Heart left ventricle (tissue), 16 donors: ENCODE measurements at regions not wholly inside any gene's neighbourhood (a gene's known extent, or its start where the extent isn't known, plus 50 kb on each side); places are given as distances from the start of the nearest gene placed in this dataset.
"Not testable (repeated sequence)": the region's sequence is repeated elsewhere in the genome, so short reads cannot be mapped to it uniquely, and the experiment has no call there.

ENCODE experiments used
- ATAC-seq, 4 donors: fragments of 200-7000 bp; cut with Tn5 transposase; one replicate each; pipeline ENCODE4 v1.9.1; 2020 to 2022; ENCODE audit warnings: moderate library complexity in 4 of 4, mild to moderate bottlenecking in 3 of 4, moderate number of reproducible peaks in 1 of 4
- DNase-seq, 5 donors: peaks; one replicate each; pipeline ENCODE4 v3.0.0-alpha.2; 2020
- H3K27ac ChIP-seq, 12 donors: fragments of 200-600 bp; sonication (generic) in 4 of 12; one replicate each; pipeline versions ENCODE4 v1.5.0 to v1.8.0; 2016 to 2022; ENCODE audit warnings: mild to moderate bottlenecking in 2 of 12
- H3K27me3 ChIP-seq, 9 donors: fragments of 200-600 bp; sonication (generic) in 2 of 9; one replicate each; pipeline versions ENCODE4 v1.5.1 to v1.8.0; 2016 to 2022; ENCODE audit warnings: mild to moderate bottlenecking in 3 of 9
- H3K36me3 ChIP-seq, 9 donors: fragments of 200-600 bp; sonication (generic) in 2 of 9; one replicate each; pipeline versions ENCODE4 v1.5.0 to v1.8.0; 2018 to 2022; ENCODE audit warnings: mild to moderate bottlenecking in 2 of 9
- H3K4me1 ChIP-seq, 12 donors: fragments of 200-600 bp; sonication (generic) in 4 of 12; one replicate each; pipeline versions ENCODE4 v1.5.0 to v1.8.0; 2016 to 2022; ENCODE audit warnings: mild to moderate bottlenecking in 3 of 12
- H3K4me3 ChIP-seq, 12 donors: fragments of 200-600 bp; sonication (generic) in 4 of 12; one replicate each; pipeline versions ENCODE4 v1.5.0 to v1.8.0; 2017 to 2022; ENCODE audit warnings: mild to moderate bottlenecking in 9 of 12, moderate library complexity in 4 of 12
- H3K9me3 ChIP-seq, 12 donors: fragments of 200-600 bp; sonication (generic) in 4 of 12; one replicate each; pipeline versions ENCODE4 v1.5.0 to v1.8.0; 2016 to 2022; ENCODE audit warnings: mild to moderate bottlenecking in 1 of 12
- WGBS, 4 donors: extraction: QIAGEN DNeasy Blood & Tissue Kit in 2 of 4; methylation state at CpG; one replicate each; pipeline versions ENCODE4 v1.1.5 to v1.1.7; 2013 to 2018; 5-methylcytosine and 5-hydroxymethylcytosine counted together
- intact Hi-C, 10 donors: fragments of 100-400 bp; cut with DNase I; formaldehyde crosslinking; loops; one replicate each; pipeline versions ENCODE4 v1.11.1 to v1.14.2; 2022
- donor health status: ischemic (EF 13 %, LVEDD 7.1; RV severe dilation, severe dysfunction).
- donor health status: healthy with polysubstance abuse.
- donor health status: DM: no; HTN: yes; CAD: no.
- donor health status: DM: no; HTN: no; CAD: no.
- donor health status: ischemic (EF 25% LVEDD 6.9; RV normal size, moderate dysfunction).
- donor health status: ischemic (EF 25% LVEDD 5.7; RV mildly dilated, moderate dysfunction).
- donor health status: healthy.
- donor health status: DM: yes; HTN: yes; CAD: no.
- donor health status: ischemic (EF 35%, LVEDD 5.7; RV mildly dilated, moderate dysfunction).
- donor health status: nonischemic (EF 11% LVEDD 7.7; RV severe dilation, severe dysfunction).
- donor health status: DM: yes; HTN: yes; CAD: no.
- donor health status: PGD.
- donor health status: ischemic (EF 29% LVEDD 5.4; RV normal size, mild dysfunction).
- donor health status: nonischemic (EF 23%, LVEDD 6.1; RV moderate dilation, normal function).

DNA sequence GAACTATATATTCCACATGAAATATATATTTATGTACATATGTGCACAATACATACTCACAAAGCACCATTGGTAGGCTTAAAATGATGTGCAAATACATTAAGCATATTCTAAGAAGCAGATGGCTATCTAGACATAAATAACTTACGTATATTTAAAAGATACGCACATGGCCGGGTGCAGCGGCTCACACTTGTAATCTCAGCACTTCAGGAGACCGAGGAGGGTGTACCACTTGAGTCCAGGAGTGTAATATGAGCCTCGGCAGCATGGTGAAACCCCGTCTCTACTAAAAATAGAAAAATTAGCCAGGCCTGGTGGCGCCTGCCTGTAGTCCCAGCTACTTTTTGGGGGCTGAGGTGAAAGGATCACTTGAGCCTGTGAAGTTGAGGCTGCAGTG, 189.9 kb downstream of the ANKRD36 start:
- DNase-seq (peak in 2 of 5 donors; percentile 15 to 25), ATAC-seq (peak; percentile 47 to 94 (median 72))
- 78% methylated on average over 7 of the region's 8 CpGs; no CpG with 5 or more reads in 3 of the 4 donors for WGBS, 4 donors
- H3K27me3 ChIP-seq, H3K4me3 ChIP-seq, H3K27ac ChIP-seq, H3K36me3 ChIP-seq, H3K9me3 ChIP-seq, H3K4me1 ChIP-seq, intact Hi-C loops: not testable (repeated sequence)

DNA sequence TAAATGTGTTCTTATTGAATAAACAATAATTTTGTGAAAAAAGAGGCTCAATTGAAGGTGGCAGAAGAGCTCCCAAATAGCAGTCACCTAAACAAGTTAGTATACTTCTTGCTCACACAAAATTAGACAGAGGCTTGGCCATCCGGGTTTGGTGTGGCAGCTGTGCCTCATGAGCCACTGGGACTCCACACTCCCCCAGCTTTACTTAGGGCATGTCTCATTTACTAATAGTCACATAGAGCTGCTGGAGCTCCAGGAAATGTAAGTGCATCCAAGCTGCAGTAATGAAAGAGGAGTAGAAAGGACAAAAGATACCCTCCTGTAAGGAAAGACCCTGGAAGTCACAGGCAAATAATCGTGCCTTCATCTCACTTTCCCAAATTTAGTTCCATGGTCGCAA, 188.8 kb downstream of the ANKRD36 start:
- H3K4me3 ChIP-seq, intact Hi-C loops, H3K27me3 ChIP-seq, H3K9me3 ChIP-seq, H3K36me3 ChIP-seq, ATAC-seq, DNase-seq, H3K4me1 ChIP-seq, H3K27ac ChIP-seq: not testable (repeated sequence)
- WGBS, 4 donors: no CpG with 5 or more reads among the region's 3 CpGs
